AG04449 (cell line): ENCODE measurements at regions not wholly inside any gene's neighbourhood (a gene's known extent, or its start where the extent isn't known, plus 50 kb on each side); places are given as distances from the start of the nearest gene placed in this dataset.

Experiments used
- CTCF ChIA-PET: fragments of 350-600 bp; formaldehyde crosslinking; extraction: SDS; loops from one replicate; lab custom pipeline; 2021; ENCODE audit warnings: antibody characterized with exemption; lab: Yijun Ruan, JAX
- POLR2A ChIA-PET: fragments of 400-600, 350-600 bp; formaldehyde crosslinking; extraction: SDS; loops from one replicate; lab custom pipeline; 2020; ENCODE audit warnings: antibody characterized with exemption, inconsistent platforms; lab: Yijun Ruan, JAX
- DNase-seq: peaks from one replicate; pipeline ENCODE4 v3.0.0-alpha.2; 2010; ENCODE audit warnings: low read depth, low spot score
- H3K4me3 ChIP-seq: 2 replicates; pipeline ENCODE4 v1.5.1; 2011; ENCODE audit warnings: low read depth, mild to moderate bottlenecking, control low read depth, low read length
- TF ChIP-seq, protein P1 (sequence below): IDR thresholded peaks from one replicate; pipeline ENCODE4 v1.5.1; 2011; ENCODE audit warnings: mild to moderate bottlenecking, moderate library complexity, low read length, control low read depth, inconsistent platforms; ENCODE audit not compliant: insufficient read depth; ENCODE audit errors: missing control alignments

DNA sequence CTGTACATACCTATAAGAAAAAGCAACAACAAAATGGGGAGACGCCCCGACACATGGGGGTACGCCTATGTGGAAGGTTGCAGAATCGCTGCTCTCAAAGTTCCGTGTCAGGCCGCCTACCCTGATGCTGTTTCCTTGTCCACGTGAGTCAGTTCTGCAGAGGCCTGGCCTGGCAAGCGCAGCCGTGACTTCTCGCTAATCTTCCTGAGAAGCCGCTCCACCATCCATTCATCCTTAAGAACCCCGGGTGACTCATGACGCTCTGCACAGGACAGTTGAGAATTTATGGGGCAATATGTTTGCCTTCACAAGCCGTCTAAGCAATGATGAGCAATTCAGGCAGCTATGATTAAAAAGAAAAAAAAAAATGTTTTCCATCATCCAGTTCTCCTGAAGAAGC lies 122.3 kb upstream of the TMPRSS2 start:
- TF ChIP-seq, protein P1, sequence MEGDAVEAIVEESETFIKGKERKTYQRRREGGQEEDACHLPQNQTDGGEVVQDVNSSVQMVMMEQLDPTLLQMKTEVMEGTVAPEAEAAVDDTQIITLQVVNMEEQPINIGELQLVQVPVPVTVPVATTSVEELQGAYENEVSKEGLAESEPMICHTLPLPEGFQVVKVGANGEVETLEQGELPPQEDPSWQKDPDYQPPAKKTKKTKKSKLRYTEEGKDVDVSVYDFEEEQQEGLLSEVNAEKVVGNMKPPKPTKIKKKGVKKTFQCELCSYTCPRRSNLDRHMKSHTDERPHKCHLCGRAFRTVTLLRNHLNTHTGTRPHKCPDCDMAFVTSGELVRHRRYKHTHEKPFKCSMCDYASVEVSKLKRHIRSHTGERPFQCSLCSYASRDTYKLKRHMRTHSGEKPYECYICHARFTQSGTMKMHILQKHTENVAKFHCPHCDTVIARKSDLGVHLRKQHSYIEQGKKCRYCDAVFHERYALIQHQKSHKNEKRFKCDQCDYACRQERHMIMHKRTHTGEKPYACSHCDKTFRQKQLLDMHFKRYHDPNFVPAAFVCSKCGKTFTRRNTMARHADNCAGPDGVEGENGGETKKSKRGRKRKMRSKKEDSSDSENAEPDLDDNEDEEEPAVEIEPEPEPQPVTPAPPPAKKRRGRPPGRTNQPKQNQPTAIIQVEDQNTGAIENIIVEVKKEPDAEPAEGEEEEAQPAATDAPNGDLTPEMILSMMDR: no peak
- ChIA-PET CTCF (interaction anchor here (1.3 to 2.1 kb wide), 2 partner anchors 14 kb away, joined by 4 to 7 read pairs; no protein-coding TSS in a partner anchor), POLR2A (interaction anchor here (0.6 to 1.0 kb wide), 2 partner anchors 14 to 384 kb away, joined by 3 to 4 read pairs; no protein-coding TSS in a partner anchor)
- no peak overlapping the region for H3K4me3 ChIP-seq
- DNase-seq: peak; percentile 99

DNA sequence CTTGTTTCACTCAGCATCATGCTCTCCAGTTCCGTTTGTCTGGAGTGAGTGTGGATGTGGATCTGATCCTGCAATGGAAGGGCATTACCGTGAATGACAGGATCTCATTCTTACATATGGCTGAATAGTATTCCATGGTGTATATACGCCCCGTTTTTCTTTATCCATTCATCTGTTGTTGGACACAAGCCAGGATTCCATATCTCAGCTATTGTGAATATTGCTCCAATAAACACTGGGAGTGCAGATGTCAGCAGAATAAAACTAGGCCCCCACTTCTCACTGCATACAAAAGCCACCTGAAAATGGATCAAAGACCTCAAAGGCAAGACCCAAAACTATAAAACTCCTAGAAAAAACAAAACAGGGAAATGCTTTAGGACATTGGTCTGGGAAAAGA lies 120.3 kb upstream of the TMPRSS2 start:
- POLR2A ChIA-PET: interaction anchor here (1.1 to 1.5 kb wide), 2 partner anchors 12 to 26 kb away, joined by 4 to 6 read pairs; no protein-coding TSS in a partner anchor
- CTCF ChIA-PET: interaction anchor here (1.1 to 1.8 kb wide), 3 partner anchors 15 to 150 kb away, joined by 3 to 5 read pairs (median 4); no protein-coding TSS in a partner anchor

DNA sequence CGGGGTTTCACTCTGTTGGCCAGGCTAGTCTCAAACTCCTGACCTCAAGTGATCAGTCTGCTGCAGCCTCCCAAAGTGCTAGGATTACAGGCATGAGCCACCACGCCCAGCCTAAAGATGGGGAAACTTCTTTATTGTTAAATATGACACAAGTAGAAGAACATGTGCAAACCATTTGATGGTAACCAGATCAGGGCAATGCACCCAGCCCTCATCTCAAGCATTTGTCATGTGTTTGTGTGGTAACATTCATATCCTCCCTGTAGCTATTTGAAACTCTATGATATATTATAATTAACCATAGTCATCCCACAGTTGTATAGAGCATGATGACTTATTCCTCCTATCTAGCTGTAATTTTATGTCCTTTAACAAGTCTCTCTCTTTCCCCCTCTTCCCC lies 119.5 kb upstream of the TMPRSS2 start:
- CTCF ChIA-PET: interaction anchor here (1.0 to 1.8 kb wide), 4 partner anchors 11 to 150 kb away, joined by 3 to 5 read pairs (median 4); no protein-coding TSS in a partner anchor
- POLR2A ChIA-PET: interaction anchor here (1.1 to 1.5 kb wide), 2 partner anchors 11 to 27 kb away, joined by 4 to 6 read pairs; no protein-coding TSS in a partner anchor
- TF ChIP-seq, protein P1: no peak
- no peak for DNase-seq
- H3K4me3 ChIP-seq: no peak overlapping the region

More for the DNA sequence above, 120.3 kb upstream of the TMPRSS2 start:
- DNase-seq: no peak
- no peak overlapping the region for H3K4me3 ChIP-seq
- TF ChIP-seq, protein P1: no peak

DNA sequence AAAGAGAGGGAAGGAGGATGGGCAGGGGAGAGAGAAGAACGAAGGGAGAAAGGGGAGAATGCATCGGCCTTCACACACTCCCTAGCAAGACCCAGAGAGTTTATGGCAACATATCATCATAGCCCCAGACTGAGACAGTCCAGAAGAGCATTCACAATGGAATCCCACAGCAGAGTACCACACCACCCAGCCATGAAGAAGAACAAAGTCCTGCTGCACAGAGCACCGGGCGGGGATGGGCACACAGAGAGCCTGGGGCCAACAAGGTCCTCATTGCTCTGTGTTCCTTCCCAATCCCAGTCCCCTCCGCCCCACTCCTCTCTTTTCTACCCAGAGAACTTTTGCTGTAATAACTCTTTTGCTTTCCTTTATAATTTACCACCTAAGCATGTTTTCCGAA lies 118.1 kb upstream of the TMPRSS2 start:
- POLR2A ChIA-PET: no interaction called here
- no peak overlapping the region for H3K4me3 ChIP-seq
- TF ChIP-seq, protein P1: no peak
- no peak for DNase-seq
- CTCF ChIA-PET: no interaction called here

DNA sequence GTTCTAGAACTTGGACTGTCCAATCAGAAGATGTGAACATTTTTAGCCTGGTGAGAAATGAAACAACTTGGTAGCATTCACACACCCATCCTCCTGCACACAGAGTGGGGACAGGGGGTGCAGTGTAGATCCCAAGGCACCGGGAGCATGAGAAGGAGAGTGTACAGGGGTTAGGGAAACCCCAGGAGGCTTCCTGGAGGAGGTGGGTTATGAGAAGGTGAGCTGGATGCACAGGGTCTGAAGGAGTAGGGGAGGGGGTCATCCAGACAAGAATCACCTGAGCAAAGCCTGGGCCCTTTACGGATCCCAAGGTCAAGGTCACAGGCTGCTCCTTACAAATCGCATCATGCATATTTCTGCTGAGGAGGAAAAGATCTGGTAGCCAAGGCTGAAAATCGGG lies 117.5 kb upstream of the TMPRSS2 start:
- ChIA-PET CTCF (no interaction called here), POLR2A (no interaction called here)
- H3K4me3 ChIP-seq: no peak overlapping the region
- TF ChIP-seq, protein P1: no peak
- DNase-seq: no peak

DNA sequence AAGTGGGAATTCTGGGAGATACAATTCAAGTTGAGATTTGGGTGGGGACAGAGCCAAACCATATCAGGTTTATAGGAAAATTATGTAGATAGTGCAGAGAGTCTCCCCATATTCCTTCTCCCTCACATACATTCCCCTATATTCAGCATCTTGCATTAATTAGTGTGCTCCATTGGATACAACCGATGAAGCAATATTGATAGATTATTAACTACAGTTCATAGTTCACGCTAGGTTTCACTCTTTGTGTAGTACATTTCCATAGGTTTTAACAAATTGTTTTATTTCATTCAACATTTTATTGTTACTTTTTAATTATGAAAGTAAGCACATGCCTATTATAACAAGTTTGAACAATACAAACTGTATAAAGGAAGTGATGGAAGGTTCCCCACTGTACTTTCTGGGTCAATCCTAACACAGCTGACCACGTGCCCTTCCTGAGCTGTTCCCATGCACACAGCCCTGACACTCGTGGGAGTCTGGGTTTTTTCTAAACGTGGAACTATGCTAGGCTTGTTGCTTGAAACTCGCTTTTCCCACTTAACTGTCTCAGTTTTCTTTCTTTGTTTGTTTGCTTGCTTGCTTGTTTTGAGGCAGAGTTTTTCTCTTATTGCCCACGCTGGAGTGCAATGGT lies 116.8 kb upstream of the TMPRSS2 start:
- no peak overlapping the region for H3K4me3 ChIP-seq
- DNase-seq: no peak
- ChIA-PET CTCF (no interaction called here), POLR2A (no interaction called here)
- TF ChIP-seq, protein P1: no peak
